ENCODE measurements at regions not wholly inside any gene's neighbourhood (a gene's known extent, or its start where the extent isn't known, plus 50 kb on each side); places are given as distances from the start of the nearest gene placed in this dataset.

GRCh38 chr10:107481224-107481623 is 316.7 kb upstream of the SORCS1 start:
- ChIA-PET CTCF (no interaction called here), POLR2A (interaction anchor here (0.6 kb wide), 1 partner anchor 849 kb away, joined by 3 read pairs; no protein-coding TSS in a partner anchor)

DNA sequence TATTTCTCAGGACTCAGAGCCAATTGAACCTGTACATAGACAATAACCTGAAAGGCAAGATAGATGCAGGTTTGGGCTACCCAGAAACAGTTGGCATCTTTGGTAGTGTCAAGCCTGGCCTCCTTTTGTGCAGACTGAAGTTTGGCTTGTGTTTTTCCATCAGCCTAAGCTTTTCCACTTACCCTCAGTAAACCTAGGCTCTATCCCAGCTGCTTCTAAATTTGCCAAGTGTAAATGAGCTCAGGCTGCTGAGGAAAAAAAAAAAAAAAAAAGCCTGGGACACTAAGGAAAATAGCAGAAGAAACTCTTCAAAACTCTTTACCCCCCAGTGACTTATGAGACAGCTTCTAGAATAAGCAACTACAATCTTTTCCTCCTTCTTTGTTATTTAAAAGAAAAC is 316.3 kb upstream of the SORCS1 start:
- no peak for DNase-seq (ENCODE audit: low read depth, low spot score)
- TF ChIP-seq CTCF (IDR thresholded peaks at IDR 0.05; ENCODE audit: insufficient read depth, low read length, missing control alignments), result no peak
- ChIA-PET POLR2A (interaction anchor here (0.6 kb wide), 1 partner anchor 849 kb away, joined by 3 read pairs; no protein-coding TSS in a partner anchor), CTCF (no interaction called here)
- H3K4me3 ChIP-seq (ENCODE audit: low read depth, low read length), result no peak overlapping the region

More at GRCh38 chr10:107481224-107481623, 316.7 kb upstream of the SORCS1 start:
- DNase-seq (ENCODE audit: low read depth, low spot score), result no peak
- no peak for TF ChIP-seq CTCF (IDR thresholded peaks at IDR 0.05; ENCODE audit: insufficient read depth, low read length, missing control alignments)
- no peak overlapping the region for H3K4me3 ChIP-seq (ENCODE audit: low read depth, low read length)

GRCh38 chr10:107477266-107477665 is 312.8 kb upstream of the SORCS1 start:
- CTCF ChIA-PET, result no interaction called here
- POLR2A ChIA-PET, result no interaction called here
- no peak for DNase-seq (ENCODE audit: low read depth, low spot score)
- no peak for TF ChIP-seq CTCF (IDR thresholded peaks at IDR 0.05; ENCODE audit: insufficient read depth, low read length, missing control alignments)
- H3K4me3 ChIP-seq (ENCODE audit: low read depth, low read length), result no peak overlapping the region

- POLR2A ChIA-PET, result no interaction called here
- CTCF ChIA-PET, result no interaction called here
- DNase-seq (ENCODE audit: low read depth, low spot score), result no peak
- no peak overlapping the region for H3K4me3 ChIP-seq (ENCODE audit: low read depth, low read length)
- TF ChIP-seq CTCF (IDR thresholded peaks at IDR 0.05; ENCODE audit: insufficient read depth, low read length, missing control alignments), result no peak
Measured at GRCh38 chr10:107476408-107476807, 311.9 kb upstream of the SORCS1 start.

- no peak overlapping the region for H3K4me3 ChIP-seq (ENCODE audit: low read depth, low read length)
- no peak for TF ChIP-seq CTCF (IDR thresholded peaks at IDR 0.05; ENCODE audit: insufficient read depth, low read length, missing control alignments)
- CTCF ChIA-PET, result no interaction called here
- no peak for DNase-seq (ENCODE audit: low read depth, low spot score)
- POLR2A ChIA-PET, result no interaction called here
Measured at GRCh38 chr10:107474650-107475049, 310.1 kb upstream of the SORCS1 start.

GRCh38 chr10:107473225-107473624 is 308.7 kb upstream of the SORCS1 start:
- TF ChIP-seq CTCF (IDR thresholded peaks at IDR 0.05; ENCODE audit: insufficient read depth, low read length, missing control alignments), result no peak
- no peak overlapping the region for H3K4me3 ChIP-seq (ENCODE audit: low read depth, low read length)
- ChIA-PET POLR2A (interaction anchor here (0.7 kb wide), 1 partner anchor 1528 kb away, joined by 3 read pairs; no protein-coding TSS in a partner anchor), CTCF (no interaction called here)
- no peak for DNase-seq (ENCODE audit: low read depth, low spot score)

Data from AG04449 (cell line).